ENCODE measurements at regions not wholly inside any gene's neighbourhood (a gene's known extent, or its start where the extent isn't known, plus 50 kb on each side); places are given as distances from the start of the nearest gene placed in this dataset.

- TF ChIP-seq, protein P1, sequence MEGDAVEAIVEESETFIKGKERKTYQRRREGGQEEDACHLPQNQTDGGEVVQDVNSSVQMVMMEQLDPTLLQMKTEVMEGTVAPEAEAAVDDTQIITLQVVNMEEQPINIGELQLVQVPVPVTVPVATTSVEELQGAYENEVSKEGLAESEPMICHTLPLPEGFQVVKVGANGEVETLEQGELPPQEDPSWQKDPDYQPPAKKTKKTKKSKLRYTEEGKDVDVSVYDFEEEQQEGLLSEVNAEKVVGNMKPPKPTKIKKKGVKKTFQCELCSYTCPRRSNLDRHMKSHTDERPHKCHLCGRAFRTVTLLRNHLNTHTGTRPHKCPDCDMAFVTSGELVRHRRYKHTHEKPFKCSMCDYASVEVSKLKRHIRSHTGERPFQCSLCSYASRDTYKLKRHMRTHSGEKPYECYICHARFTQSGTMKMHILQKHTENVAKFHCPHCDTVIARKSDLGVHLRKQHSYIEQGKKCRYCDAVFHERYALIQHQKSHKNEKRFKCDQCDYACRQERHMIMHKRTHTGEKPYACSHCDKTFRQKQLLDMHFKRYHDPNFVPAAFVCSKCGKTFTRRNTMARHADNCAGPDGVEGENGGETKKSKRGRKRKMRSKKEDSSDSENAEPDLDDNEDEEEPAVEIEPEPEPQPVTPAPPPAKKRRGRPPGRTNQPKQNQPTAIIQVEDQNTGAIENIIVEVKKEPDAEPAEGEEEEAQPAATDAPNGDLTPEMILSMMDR (IDR thresholded peaks at IDR 0.05; ENCODE audit: low read depth, low read length), result no peak
- no peak for DNase-seq (ENCODE audit: extremely low read depth, low read depth)
These were observed 123.1 kb upstream of the NCKAP5 start for GRCh38 chr2:133691336-133691735.

DNA sequence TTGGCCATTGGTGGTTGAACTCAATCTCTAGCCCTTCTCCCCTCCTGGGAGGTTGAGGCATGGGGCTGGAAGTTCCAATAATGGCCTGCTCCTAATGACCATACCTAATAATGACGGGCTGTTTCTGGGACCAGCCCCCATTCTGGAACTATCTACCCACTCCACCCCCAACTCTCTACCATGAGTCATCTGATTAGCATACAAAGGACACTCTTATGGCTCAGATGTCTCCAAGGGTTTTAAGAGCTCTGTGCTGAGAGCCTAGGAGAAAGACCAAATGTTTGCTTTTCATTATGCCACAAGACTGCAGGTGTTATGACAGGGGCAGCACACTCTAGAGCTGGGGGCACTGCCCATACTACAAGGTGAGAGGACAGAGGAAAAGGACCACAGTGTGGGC, 137.0 kb upstream of the NCKAP5 start:
- TF ChIP-seq, protein P1 (IDR thresholded peaks at IDR 0.05; ENCODE audit: low read depth, low read length), result no peak
- DNase-seq (ENCODE audit: extremely low read depth, low read depth), result no peak

GRCh38 chr2:133710613-133711012, 142.3 kb upstream of the NCKAP5 start:
- no peak for DNase-seq (ENCODE audit: extremely low read depth, low read depth)
- TF ChIP-seq, protein P1 (IDR thresholded peaks at IDR 0.05; ENCODE audit: low read depth, low read length), result no peak

DNA sequence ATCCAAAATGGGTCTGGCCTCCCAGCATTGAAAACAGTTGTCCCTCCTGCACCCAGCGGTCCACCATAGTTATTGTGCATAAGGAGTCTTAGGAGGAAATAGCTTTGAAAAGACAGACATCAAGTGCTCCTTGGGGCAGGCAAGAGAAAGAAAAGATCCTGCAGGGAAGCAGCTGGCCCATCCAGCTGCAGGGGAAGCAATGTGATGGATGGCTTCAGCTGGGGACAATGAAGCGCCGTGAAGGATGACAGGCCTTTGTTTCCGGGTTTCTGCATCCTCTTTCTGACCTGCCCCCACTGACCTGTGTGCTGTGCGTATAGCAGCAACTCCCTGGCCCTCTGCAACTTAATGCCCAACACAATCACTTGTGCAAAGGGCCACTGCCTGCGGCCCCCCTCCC, 142.9 kb upstream of the NCKAP5 start:
- TF ChIP-seq, protein P1 (IDR thresholded peaks at IDR 0.05; ENCODE audit: low read depth, low read length), result no peak
- no peak for DNase-seq (ENCODE audit: extremely low read depth, low read depth)

- TF ChIP-seq, protein P1 (IDR thresholded peaks at IDR 0.05; ENCODE audit: low read depth, low read length), result no peak
- DNase-seq (ENCODE audit: extremely low read depth, low read depth), result no peak
These were observed 143.5 kb upstream of the NCKAP5 start for GRCh38 chr2:133711806-133712205.

GRCh38 chr2:133712369-133712768, 144.1 kb upstream of the NCKAP5 start:
- no peak for DNase-seq (ENCODE audit: extremely low read depth, low read depth)
- TF ChIP-seq, protein P1 (IDR thresholded peaks at IDR 0.05; ENCODE audit: low read depth, low read length), result no peak

GRCh38 chr2:133713049-133713580, 144.9 kb upstream of the NCKAP5 start:
- no peak for DNase-seq (ENCODE audit: extremely low read depth, low read depth)
- TF ChIP-seq, protein P1 (IDR thresholded peaks at IDR 0.05; ENCODE audit: low read depth, low read length), result no peak
